ENCODE measurements at regions not wholly inside any gene's neighbourhood (a gene's known extent, or its start where the extent isn't known, plus 50 kb on each side); places are given as distances from the start of the nearest gene placed in this dataset.

GRCh38 chr3:146968204-146968651, 363.1 kb upstream of the PLSCR5 start:
- no peak overlapping the region for H3K4me3 ChIP-seq (ENCODE audit: low read depth, low read length)
- no peak for DNase-seq (ENCODE audit: low read depth)
- TF ChIP-seq, protein P1, sequence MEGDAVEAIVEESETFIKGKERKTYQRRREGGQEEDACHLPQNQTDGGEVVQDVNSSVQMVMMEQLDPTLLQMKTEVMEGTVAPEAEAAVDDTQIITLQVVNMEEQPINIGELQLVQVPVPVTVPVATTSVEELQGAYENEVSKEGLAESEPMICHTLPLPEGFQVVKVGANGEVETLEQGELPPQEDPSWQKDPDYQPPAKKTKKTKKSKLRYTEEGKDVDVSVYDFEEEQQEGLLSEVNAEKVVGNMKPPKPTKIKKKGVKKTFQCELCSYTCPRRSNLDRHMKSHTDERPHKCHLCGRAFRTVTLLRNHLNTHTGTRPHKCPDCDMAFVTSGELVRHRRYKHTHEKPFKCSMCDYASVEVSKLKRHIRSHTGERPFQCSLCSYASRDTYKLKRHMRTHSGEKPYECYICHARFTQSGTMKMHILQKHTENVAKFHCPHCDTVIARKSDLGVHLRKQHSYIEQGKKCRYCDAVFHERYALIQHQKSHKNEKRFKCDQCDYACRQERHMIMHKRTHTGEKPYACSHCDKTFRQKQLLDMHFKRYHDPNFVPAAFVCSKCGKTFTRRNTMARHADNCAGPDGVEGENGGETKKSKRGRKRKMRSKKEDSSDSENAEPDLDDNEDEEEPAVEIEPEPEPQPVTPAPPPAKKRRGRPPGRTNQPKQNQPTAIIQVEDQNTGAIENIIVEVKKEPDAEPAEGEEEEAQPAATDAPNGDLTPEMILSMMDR (IDR thresholded peaks at IDR 0.05; ENCODE audit: insufficient read depth, low read depth, low read length, missing control alignments), result no peak

- no peak overlapping the region for H3K4me3 ChIP-seq (ENCODE audit: low read depth, low read length)
- TF ChIP-seq, protein P1 (IDR thresholded peaks at IDR 0.05; ENCODE audit: insufficient read depth, low read depth, low read length, missing control alignments), result no peak
These were observed 362.6 kb upstream of the PLSCR5 start for GRCh38 chr3:146967783-146968182.

GRCh38 chr3:146966124-146966523, 361.0 kb upstream of the PLSCR5 start:
- DNase-seq (ENCODE audit: low read depth), result no peak
- TF ChIP-seq, protein P1 (IDR thresholded peaks at IDR 0.05; ENCODE audit: insufficient read depth, low read depth, low read length, missing control alignments), result no peak
- H3K4me3 ChIP-seq (ENCODE audit: low read depth, low read length), result no peak overlapping the region

More at GRCh38 chr3:146967783-146968182, 362.6 kb upstream of the PLSCR5 start:
- no peak for DNase-seq (ENCODE audit: low read depth)

GRCh38 chr3:146953511-146953981, 348.4 kb upstream of the PLSCR5 start:
- no peak for DNase-seq (ENCODE audit: low read depth)

GRCh38 chr3:146948985-146949384, 343.8 kb upstream of the PLSCR5 start:
- no peak for DNase-seq (ENCODE audit: low read depth)
- TF ChIP-seq, protein P1 (IDR thresholded peaks at IDR 0.05; ENCODE audit: insufficient read depth, low read depth, low read length, missing control alignments), result no peak
- no peak overlapping the region for H3K4me3 ChIP-seq (ENCODE audit: low read depth, low read length)

More at GRCh38 chr3:146953511-146953981, 348.4 kb upstream of the PLSCR5 start:
- TF ChIP-seq, protein P1 (IDR thresholded peaks at IDR 0.05; ENCODE audit: insufficient read depth, low read depth, low read length, missing control alignments), result no peak
- H3K4me3 ChIP-seq (ENCODE audit: low read depth, low read length), result no peak overlapping the region

DNA sequence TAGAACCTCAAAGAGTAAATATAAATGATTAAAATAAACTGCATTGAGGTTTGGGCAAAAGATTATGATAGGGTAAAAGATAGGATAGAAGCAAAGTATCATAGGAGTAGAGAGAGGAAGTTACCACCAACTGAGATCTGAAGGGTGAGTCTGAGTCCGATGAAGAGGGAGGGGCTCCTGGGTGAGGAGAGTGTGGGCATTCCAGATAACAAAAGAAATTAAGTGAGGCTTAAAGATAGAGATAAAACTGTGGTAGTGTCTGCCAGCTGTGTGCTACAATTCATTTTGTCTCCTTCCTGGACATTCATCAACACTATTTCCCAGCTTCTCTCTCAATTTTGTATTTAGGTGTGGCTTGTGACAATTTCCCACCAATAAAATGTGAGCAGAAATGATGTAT, 343.0 kb upstream of the PLSCR5 start:
- TF ChIP-seq, protein P1 (IDR thresholded peaks at IDR 0.05; ENCODE audit: insufficient read depth, low read depth, low read length, missing control alignments), result no peak
- DNase-seq (ENCODE audit: low read depth), result no peak
- no peak overlapping the region for H3K4me3 ChIP-seq (ENCODE audit: low read depth, low read length)

- TF ChIP-seq, protein P1 (IDR thresholded peaks at IDR 0.05; ENCODE audit: insufficient read depth, low read depth, low read length, missing control alignments), result no peak
- no peak overlapping the region for H3K4me3 ChIP-seq (ENCODE audit: low read depth, low read length)
- no peak for DNase-seq (ENCODE audit: low read depth)
These were observed 324.6 kb upstream of the PLSCR5 start for GRCh38 chr3:146929696-146930095.

Data from GM12865 (cell line).